Ishikawa (cell line): ENCODE measurements at regions not wholly inside any gene's neighbourhood (a gene's known extent, or its start where the extent isn't known, plus 50 kb on each side); places are given as distances from the start of the nearest gene placed in this dataset.

Source experiments
- CEBPB ChIP-seq: IDR thresholded peaks from 2 replicates; pipeline ENCODE4 v1.6.1; 2012
- CREB1 ChIP-seq: IDR thresholded peaks from 2 replicates; pipeline ENCODE4 v1.6.1; 2012; ENCODE audit warnings: low read depth
- EGR1 ChIP-seq: IDR thresholded peaks from 2 replicates; pipeline ENCODE4 v1.6.1; 2012
- EP300 ChIP-seq: IDR thresholded peaks from 2 replicates; pipeline ENCODE4 v1.6.1; 2012; ENCODE audit warnings: borderline replicate concordance
- FOXM1 ChIP-seq: IDR thresholded peaks from 2 replicates; pipeline ENCODE4 v1.6.1; 2012; ENCODE audit warnings: low read depth, borderline replicate concordance
- NFIC ChIP-seq: IDR thresholded peaks from 2 replicates; pipeline ENCODE4 v1.6.1; 2012
- RAD21 ChIP-seq: IDR thresholded peaks from 2 replicates; pipeline ENCODE4 v1.6.1; 2012; ENCODE audit warnings: low read depth
- TAF1 ChIP-seq: IDR thresholded peaks from 2 replicates; pipeline ENCODE4 v1.6.1; 2012; ENCODE audit warnings: low read depth, mild to moderate bottlenecking
- TCF12 ChIP-seq: IDR thresholded peaks from 2 replicates; pipeline ENCODE4 v1.6.1; 2012; ENCODE audit warnings: low read depth
- TEAD4 ChIP-seq: IDR thresholded peaks from 2 replicates; pipeline ENCODE4 v1.6.1; 2012
- USF1 ChIP-seq: IDR thresholded peaks from 2 replicates; pipeline ENCODE4 v1.6.1; 2012
- YY1 ChIP-seq: IDR thresholded peaks from 2 replicates; pipeline ENCODE4 v1.6.1; 2012; ENCODE audit warnings: low read depth
- ZBTB7A ChIP-seq: IDR thresholded peaks from 2 replicates; pipeline ENCODE4 v1.6.1; 2012; ENCODE audit warnings: low read depth
- TF ChIP-seq, protein P1 (sequence below): IDR thresholded peaks from 2 replicates; pipeline ENCODE4 v1.6.1; 2012; ENCODE audit warnings: low read depth, mild to moderate bottlenecking
- TF ChIP-seq, protein P2 (sequence below): IDR thresholded peaks from 2 replicates; pipeline ENCODE4 v1.6.1; 2012

GRCh38 chr2:16096962-16097361, 156.6 kb downstream of the MYCN start:
- no peak for TF ChIP-seq YY1
- TF ChIP-seq TEAD4: no peak
- TF ChIP-seq CREB1: no peak
- TF ChIP-seq FOXM1: no peak
- no peak for TF ChIP-seq CEBPB
- TF ChIP-seq EP300: no peak
- no peak for TF ChIP-seq EGR1
- no peak for TF ChIP-seq NFIC
- no peak for TF ChIP-seq TAF1

- no peak for TF ChIP-seq CREB1
Observed at GRCh38 chr2:16094811-16095210, 154.5 kb downstream of the MYCN start.

GRCh38 chr2:16093639-16094529, 153.5 kb downstream of the MYCN start:
- TF ChIP-seq ZBTB7A (no peak), CREB1 (no peak), FOXM1 (no peak), EP300 (no peak), USF1 (no peak), RAD21 (no peak), TEAD4 (no peak), CEBPB (no peak), NFIC (no peak), YY1 (no peak), TCF12 (no peak), TAF1 (no peak)
- TF ChIP-seq, protein P1, sequence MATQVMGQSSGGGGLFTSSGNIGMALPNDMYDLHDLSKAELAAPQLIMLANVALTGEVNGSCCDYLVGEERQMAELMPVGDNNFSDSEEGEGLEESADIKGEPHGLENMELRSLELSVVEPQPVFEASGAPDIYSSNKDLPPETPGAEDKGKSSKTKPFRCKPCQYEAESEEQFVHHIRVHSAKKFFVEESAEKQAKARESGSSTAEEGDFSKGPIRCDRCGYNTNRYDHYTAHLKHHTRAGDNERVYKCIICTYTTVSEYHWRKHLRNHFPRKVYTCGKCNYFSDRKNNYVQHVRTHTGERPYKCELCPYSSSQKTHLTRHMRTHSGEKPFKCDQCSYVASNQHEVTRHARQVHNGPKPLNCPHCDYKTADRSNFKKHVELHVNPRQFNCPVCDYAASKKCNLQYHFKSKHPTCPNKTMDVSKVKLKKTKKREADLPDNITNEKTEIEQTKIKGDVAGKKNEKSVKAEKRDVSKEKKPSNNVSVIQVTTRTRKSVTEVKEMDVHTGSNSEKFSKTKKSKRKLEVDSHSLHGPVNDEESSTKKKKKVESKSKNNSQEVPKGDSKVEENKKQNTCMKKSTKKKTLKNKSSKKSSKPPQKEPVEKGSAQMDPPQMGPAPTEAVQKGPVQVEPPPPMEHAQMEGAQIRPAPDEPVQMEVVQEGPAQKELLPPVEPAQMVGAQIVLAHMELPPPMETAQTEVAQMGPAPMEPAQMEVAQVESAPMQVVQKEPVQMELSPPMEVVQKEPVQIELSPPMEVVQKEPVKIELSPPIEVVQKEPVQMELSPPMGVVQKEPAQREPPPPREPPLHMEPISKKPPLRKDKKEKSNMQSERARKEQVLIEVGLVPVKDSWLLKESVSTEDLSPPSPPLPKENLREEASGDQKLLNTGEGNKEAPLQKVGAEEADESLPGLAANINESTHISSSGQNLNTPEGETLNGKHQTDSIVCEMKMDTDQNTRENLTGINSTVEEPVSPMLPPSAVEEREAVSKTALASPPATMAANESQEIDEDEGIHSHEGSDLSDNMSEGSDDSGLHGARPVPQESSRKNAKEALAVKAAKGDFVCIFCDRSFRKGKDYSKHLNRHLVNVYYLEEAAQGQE: no peak
- TF ChIP-seq, protein P2, sequence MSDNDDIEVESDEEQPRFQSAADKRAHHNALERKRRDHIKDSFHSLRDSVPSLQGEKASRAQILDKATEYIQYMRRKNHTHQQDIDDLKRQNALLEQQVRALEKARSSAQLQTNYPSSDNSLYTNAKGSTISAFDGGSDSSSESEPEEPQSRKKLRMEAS: no peak

DNA sequence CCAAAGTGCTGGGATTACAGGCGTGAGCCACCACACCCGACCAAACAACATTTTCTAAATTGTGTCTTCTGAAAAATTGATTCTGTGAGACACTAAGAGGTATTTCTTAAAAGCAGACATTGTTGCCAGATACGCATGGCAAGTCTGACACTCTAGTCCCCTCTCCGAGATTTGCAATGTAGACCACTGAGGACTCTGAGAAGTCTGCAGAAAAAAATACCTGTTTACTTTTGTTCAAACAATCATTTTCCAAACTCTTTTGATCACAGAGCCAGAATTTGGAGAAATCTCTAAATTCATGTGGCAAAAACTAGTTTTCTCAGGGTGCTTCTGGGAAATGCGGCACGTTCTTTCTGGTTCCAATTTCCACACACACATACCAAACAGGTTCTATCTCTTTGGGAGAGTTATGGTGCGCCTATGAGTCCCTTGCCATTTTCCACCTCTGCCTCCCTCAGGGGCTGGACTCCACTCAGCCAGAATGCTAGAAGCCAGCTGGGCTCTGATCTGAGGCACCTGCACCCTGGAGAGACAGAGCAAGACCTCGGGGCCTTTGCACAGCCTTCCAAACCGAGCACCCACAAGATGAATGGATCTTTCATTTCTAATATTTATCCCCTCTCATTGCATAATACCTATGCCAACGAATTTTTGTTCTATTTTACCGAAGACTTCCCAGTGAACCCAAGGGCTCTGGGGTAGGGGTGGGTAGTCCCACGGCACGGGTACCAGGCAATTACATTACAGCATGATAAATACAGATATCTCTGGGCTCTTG, 152.7 kb downstream of the MYCN start:
- TF ChIP-seq TAF1: no peak
- TF ChIP-seq EGR1: no peak
- TF ChIP-seq NFIC: no peak
- no peak for TF ChIP-seq ZBTB7A
- no peak for TF ChIP-seq TCF12
- no peak for TF ChIP-seq TEAD4

- TF ChIP-seq CEBPB: no peak
- no peak for TF ChIP-seq ZBTB7A
- TF ChIP-seq CREB1: no peak
- no peak for TF ChIP-seq TCF12
- TF ChIP-seq TEAD4: no peak
- TF ChIP-seq, protein P1: no peak
- no peak for TF ChIP-seq USF1
- TF ChIP-seq, protein P2: no peak
- no peak for TF ChIP-seq RAD21
- TF ChIP-seq EGR1: no peak
- no peak for TF ChIP-seq NFIC
- no peak for TF ChIP-seq EP300
- TF ChIP-seq FOXM1: no peak
Observed at GRCh38 chr2:16091576-16092282, 151.4 kb downstream of the MYCN start.
